Neutrophil (primary cell): ENCODE measurements at regions not wholly inside any gene's neighbourhood (a gene's known extent, or its start where the extent isn't known, plus 50 kb on each side); places are given as distances from the start of the nearest gene placed in this dataset.

Experiments
- H3K27ac ChIP-seq: fragments of 200-600 bp; sonication (generic); 2 replicates; pipeline ENCODE4 v1.5.1; 2016; ENCODE audit warnings: mild to moderate bottlenecking, moderate library complexity
- H3K27me3 ChIP-seq: fragments of 200-600 bp; sonication (generic); 2 replicates; pipeline ENCODE4 v1.6.0; 2016; ENCODE audit warnings: mild to moderate bottlenecking
- H3K36me3 ChIP-seq: fragments of 200-600 bp; sonication (generic); 2 replicates; pipeline ENCODE4 v1.5.1; 2017
- H3K4me1 ChIP-seq, 2 experiments: fragments of 200-600 bp in 1 of 2; sonication (generic) in 1 of 2; 1 replicate in 1 of 2; 2 replicates in 1 of 2; pipeline versions ENCODE4 v1.5.1 to v1.6.1; 2013 to 2016; ENCODE audit warnings: low read depth in 1 of 2, low read length in 1 of 2, mild to moderate bottlenecking in 1 of 2, moderate library complexity in 1 of 2; ENCODE audit not compliant: control insufficient read depth in 1 of 2, insufficient read depth in 1 of 2
- H3K4me3 ChIP-seq, 2 experiments: fragments of 200-600 bp in 1 of 2; sonication (generic) in 1 of 2; 1 replicate in 1 of 2; 2 replicates in 1 of 2; pipeline ENCODE4 v1.5.1; 2013 to 2016; ENCODE audit warnings: low read depth in 1 of 2, low read length in 1 of 2, mild to moderate bottlenecking in 1 of 2, moderate library complexity in 1 of 2
- H3K9me3 ChIP-seq: fragments of 200-600 bp; sonication (generic); 2 replicates; pipeline ENCODE4 v1.5.1; 2016
- CTCF ChIP-seq: fragments of 200-600 bp; sonication (generic); IDR thresholded peaks from 2 replicates; pipeline ENCODE4 v1.5.1; 2016; ENCODE audit warnings: antibody characterized with exemption

GRCh38 chr12:75725521-75726111 lies 214.2 kb upstream of the KRR1 start:
- Histone ChIP-seq H3K9me3 (no peaks in the 10 kb centered on the region), H3K36me3 (no peaks in the 10 kb centered on the region), H3K4me1 (no peaks in the 10 kb centered on the region), H3K27ac (no peak overlapping the region), H3K27me3 (no peaks in the 10 kb centered on the region), H3K4me3 (no peak overlapping the region)
- TF ChIP-seq CTCF, result no peak

DNA sequence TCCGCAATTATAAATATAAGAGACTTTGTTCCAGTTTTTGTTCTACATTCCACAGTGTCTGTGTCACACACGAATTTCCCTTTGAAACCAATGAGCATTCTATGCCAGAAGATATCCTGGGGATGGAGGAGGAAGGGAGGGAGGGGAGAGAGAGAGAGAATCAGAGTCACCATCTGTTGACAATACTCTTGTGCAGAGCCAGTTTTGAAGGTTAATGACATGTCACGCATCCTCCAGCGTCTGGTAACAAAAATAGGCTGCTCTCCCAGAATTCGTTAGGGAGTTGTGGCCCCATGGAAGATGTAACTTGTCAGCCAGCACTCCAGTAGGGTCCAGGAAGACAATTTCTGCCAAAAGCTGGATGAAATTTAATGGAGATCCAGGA lies 213.5 kb upstream of the KRR1 start:
- H3K27ac ChIP-seq, result no peak overlapping the region
- H3K27me3 ChIP-seq, result no peaks in the 10 kb centered on the region
- no peaks in the 10 kb centered on the region for H3K4me1 ChIP-seq
- no peak overlapping the region for H3K4me3 ChIP-seq
- no peak for TF ChIP-seq CTCF
- H3K36me3 ChIP-seq, result no peaks in the 10 kb centered on the region
- H3K9me3 ChIP-seq, result no peaks in the 10 kb centered on the region

DNA sequence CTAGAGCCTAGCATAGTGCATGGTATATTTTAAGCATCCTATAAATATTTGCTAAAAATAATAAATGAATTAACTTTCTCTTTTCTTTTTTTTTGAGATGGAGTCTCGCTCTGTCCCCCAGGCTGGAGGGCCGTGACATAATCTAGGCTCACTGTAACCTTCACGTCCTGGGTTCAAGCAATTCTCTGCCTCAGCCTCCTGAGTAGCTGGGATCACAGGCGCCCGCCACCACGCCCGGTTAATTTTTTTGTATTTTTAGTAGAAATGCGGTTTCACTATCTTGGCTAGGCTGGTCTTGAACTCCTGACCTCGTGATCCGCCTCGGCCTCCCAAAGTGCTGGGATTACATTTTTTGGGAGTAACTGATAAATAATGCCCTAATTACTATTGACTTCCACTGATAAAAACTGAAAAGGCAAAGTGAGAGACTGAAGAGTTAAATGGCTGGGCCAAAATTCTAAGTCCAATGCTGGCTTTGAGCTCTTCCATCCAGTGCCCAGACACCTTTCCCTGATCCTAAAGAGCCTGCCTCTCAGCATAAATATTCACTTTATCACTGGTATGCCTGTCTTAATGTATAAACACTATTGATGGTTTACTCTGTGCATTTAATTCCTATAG lies 213.0 kb upstream of the KRR1 start:
- Histone ChIP-seq H3K4me3 (no peak overlapping the region), H3K4me1 (no peaks in the 10 kb centered on the region), H3K27me3 (no peaks in the 10 kb centered on the region), H3K36me3 (no peaks in the 10 kb centered on the region), H3K27ac (no peak overlapping the region), H3K9me3 (no peaks in the 10 kb centered on the region)
- no peak for TF ChIP-seq CTCF

DNA sequence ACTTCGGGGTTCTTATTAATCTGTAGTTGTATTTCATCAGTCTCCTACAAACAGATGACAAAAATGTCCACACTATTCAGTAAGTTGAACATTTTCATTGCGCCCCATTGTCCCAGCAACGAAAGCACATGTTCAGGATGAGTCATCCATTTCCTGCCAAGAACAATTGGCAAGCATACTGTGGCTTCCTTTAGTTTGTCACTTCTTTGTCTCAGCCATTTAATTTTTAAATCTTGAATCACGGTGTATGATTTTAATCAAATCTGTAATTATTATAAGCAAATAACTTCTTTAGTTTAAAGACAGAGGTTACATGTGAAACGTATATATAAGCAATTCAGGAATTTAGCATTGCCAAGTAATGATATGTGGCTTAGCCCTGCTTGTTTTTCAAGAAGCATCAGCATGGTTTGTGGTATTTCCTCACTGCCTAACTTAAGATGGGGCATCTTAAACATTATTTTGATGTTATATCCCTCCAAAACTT lies 211.3 kb upstream of the KRR1 start:
- TF ChIP-seq CTCF, result no peak
- no peaks in the 10 kb centered on the region for H3K36me3 ChIP-seq
- H3K27ac ChIP-seq, result no peak overlapping the region
- H3K4me1 ChIP-seq, result no peaks in the 10 kb centered on the region
- no peaks in the 10 kb centered on the region for H3K9me3 ChIP-seq
- H3K4me3 ChIP-seq, result no peak overlapping the region
- no peaks in the 10 kb centered on the region for H3K27me3 ChIP-seq

- Histone ChIP-seq H3K27ac (no peak overlapping the region), H3K4me1 (no peaks in the 10 kb centered on the region)
- TF ChIP-seq CTCF, result no peak
These were observed 210.4 kb upstream of the KRR1 start for GRCh38 chr12:75721796-75722195.

More at GRCh38 chr12:75721796-75722195, 210.4 kb upstream of the KRR1 start:
- Histone ChIP-seq H3K9me3 (no peaks in the 10 kb centered on the region), H3K36me3 (no peaks in the 10 kb centered on the region), H3K27me3 (no peaks in the 10 kb centered on the region), H3K4me3 (no peak overlapping the region)
